HG03025 (cell line): ENCODE measurements at regions not wholly inside any gene's neighbourhood (a gene's known extent, or its start where the extent isn't known, plus 50 kb on each side); places are given as distances from the start of the nearest gene placed in this dataset.

Experiments
- ATAC-seq: cut with Tn5 transposase; IDR thresholded peaks from one replicate; pipeline ENCODE4 v1.9.1; 2021; ENCODE audit warnings: mild to moderate bottlenecking, moderate library complexity; ENCODE audit not compliant: unreplicated experiment, low FRiP score

- no peak for ATAC-seq
These were observed 529.1 kb upstream of the TBX3 start for GRCh38 chr12:115213118-115213517.

- no peak for ATAC-seq
These were observed 528.4 kb upstream of the TBX3 start for GRCh38 chr12:115212356-115212755.

GRCh38 chr12:115210533-115211252 is 526.7 kb upstream of the TBX3 start:
- no peak for ATAC-seq

- no peak for ATAC-seq
These were observed 525.3 kb upstream of the TBX3 start for GRCh38 chr12:115209230-115209629.

- no peak for ATAC-seq
These were observed 524.1 kb upstream of the TBX3 start for GRCh38 chr12:115208098-115208497.

GRCh38 chr12:115207216-115207915 is 523.4 kb upstream of the TBX3 start:
- ATAC-seq, result no peak

- no peak for ATAC-seq
These were observed 522.8 kb upstream of the TBX3 start for GRCh38 chr12:115206801-115207200.

GRCh38 chr12:115205755-115206308 is 521.9 kb upstream of the TBX3 start:
- ATAC-seq, result no peak

- no peak for ATAC-seq
These were observed 521.2 kb upstream of the TBX3 start for GRCh38 chr12:115204957-115205754.

GRCh38 chr12:115203701-115204100 is 519.7 kb upstream of the TBX3 start:
- no peak for ATAC-seq

GRCh38 chr12:115201966-115202365 is 518.0 kb upstream of the TBX3 start:
- no peak for ATAC-seq

- no peak for ATAC-seq
These were observed 515.9 kb upstream of the TBX3 start for GRCh38 chr12:115199831-115200230.

- ATAC-seq, result no peak
These were observed 510.9 kb upstream of the TBX3 start for GRCh38 chr12:115194857-115195256.

- ATAC-seq, result no peak
These were observed 510.5 kb upstream of the TBX3 start for GRCh38 chr12:115194448-115194847.

GRCh38 chr12:115191342-115191741 is 507.4 kb upstream of the TBX3 start:
- ATAC-seq, result no peak

GRCh38 chr12:115190010-115190770 is 506.2 kb upstream of the TBX3 start:
- ATAC-seq, result no peak

- no peak for ATAC-seq
These were observed 501.5 kb upstream of the TBX3 start for GRCh38 chr12:115185506-115185905.

GRCh38 chr12:115183752-115184151 is 499.8 kb upstream of the TBX3 start:
- no peak for ATAC-seq

- no peak for ATAC-seq
These were observed 493.9 kb upstream of the TBX3 start for GRCh38 chr12:115177899-115178298.

GRCh38 chr12:115176741-115177400 is 492.9 kb upstream of the TBX3 start:
- no peak for ATAC-seq
